KMS-11 (cell line): ENCODE measurements at regions not wholly inside any gene's neighbourhood (a gene's known extent, or its start where the extent isn't known, plus 50 kb on each side); places are given as distances from the start of the nearest gene placed in this dataset.
"Not testable (repeated sequence)": the region's sequence is repeated elsewhere in the genome, so short reads cannot be mapped to it uniquely, and the experiment has no call there.

Experiments
- H2AFZ ChIP-seq: fragments of 200-600 bp; sonication (generic); 2 replicates; pipeline ENCODE4 v1.6.1; 2016; ENCODE audit warnings: antibody characterized with exemption, mixed run types, low read depth
- H3K27ac ChIP-seq: fragments of 200-600 bp; sonication (generic); 2 replicates; pipeline ENCODE4 v1.6.1; 2016; ENCODE audit warnings: mild to moderate bottlenecking, mixed run types
- H3K27me3 ChIP-seq: fragments of 200-600 bp; sonication (generic); 2 replicates; pipeline ENCODE4 v1.6.1; 2017; ENCODE audit warnings: mild to moderate bottlenecking, low read depth, mixed run types, moderate library complexity; ENCODE audit not compliant: insufficient read depth
- H3K36me3 ChIP-seq: fragments of 200-600 bp; sonication (generic); 2 replicates; pipeline ENCODE4 v1.6.1; 2017; ENCODE audit warnings: mild to moderate bottlenecking, mixed run types; ENCODE audit not compliant: insufficient read depth
- H3K4me1 ChIP-seq: fragments of 200-600 bp; sonication (generic); 2 replicates; pipeline ENCODE4 v1.6.1; 2016; ENCODE audit warnings: mild to moderate bottlenecking, low read depth, mixed run types; ENCODE audit not compliant: poor library complexity, severe bottlenecking
- H3K4me2 ChIP-seq: fragments of 200-600 bp; sonication (generic); 2 replicates; pipeline ENCODE4 v1.7.0; 2016; ENCODE audit warnings: mild to moderate bottlenecking, mixed run types
- H3K4me3 ChIP-seq: fragments of 200-600 bp; sonication (generic); IDR thresholded peaks from 2 replicates; pipeline ENCODE4 v1.6.1; 2017; ENCODE audit warnings: low read depth, low read length, mixed read lengths; ENCODE audit not compliant: insufficient read depth
- H3K79me2 ChIP-seq: fragments of 200-600 bp; sonication (generic); 2 replicates; pipeline ENCODE4 v1.6.1; 2016; ENCODE audit warnings: low read depth, mixed run types; ENCODE audit not compliant: insufficient read depth
- H3K9ac ChIP-seq: fragments of 200-600 bp; sonication (generic); 2 replicates; pipeline ENCODE4 v1.6.1; 2016; ENCODE audit warnings: mild to moderate bottlenecking, mixed run types
- H4K20me1 ChIP-seq: fragments of 200-600 bp; sonication (generic); 2 replicates; pipeline ENCODE4 v1.6.1; 2016; ENCODE audit warnings: mild to moderate bottlenecking, mixed run types; ENCODE audit not compliant: insufficient read depth
- TF ChIP-seq, protein P1 (sequence below): fragments of 200-600 bp; sonication (generic); conservative IDR thresholded peaks from 2 replicates; pipeline ENCODE4 v1.6.1; 2017; ENCODE audit warnings: low read depth, mild to moderate bottlenecking, antibody characterized with exemption, low read length, moderate library complexity, mixed read lengths

DNA sequence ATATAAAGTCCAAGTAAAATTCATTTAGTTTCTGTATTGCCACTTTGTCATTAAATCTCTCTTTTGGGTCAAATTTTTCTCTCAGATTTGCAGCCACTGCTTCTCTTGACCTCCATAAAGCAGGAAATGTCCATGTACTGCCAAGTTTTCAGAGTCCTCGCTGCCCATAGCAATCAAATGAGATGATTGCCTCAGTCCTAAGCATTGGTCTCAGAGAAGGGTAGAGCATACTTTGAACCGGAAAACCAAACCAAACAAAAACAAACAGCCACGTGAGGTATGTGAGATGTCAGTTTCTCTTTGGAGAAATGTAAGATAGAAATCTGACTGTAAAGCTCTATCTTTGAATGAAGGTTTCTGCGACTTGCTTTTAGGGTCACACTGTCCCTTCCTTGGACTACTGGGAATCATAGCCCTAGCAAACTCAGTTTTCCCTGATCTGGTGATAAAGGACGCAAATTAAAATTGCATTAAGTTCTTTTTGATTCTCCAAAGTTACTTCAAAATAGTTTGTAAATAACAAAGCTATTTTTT is 505.4 kb upstream of the CITED2 start:
- TF ChIP-seq, protein P1, sequence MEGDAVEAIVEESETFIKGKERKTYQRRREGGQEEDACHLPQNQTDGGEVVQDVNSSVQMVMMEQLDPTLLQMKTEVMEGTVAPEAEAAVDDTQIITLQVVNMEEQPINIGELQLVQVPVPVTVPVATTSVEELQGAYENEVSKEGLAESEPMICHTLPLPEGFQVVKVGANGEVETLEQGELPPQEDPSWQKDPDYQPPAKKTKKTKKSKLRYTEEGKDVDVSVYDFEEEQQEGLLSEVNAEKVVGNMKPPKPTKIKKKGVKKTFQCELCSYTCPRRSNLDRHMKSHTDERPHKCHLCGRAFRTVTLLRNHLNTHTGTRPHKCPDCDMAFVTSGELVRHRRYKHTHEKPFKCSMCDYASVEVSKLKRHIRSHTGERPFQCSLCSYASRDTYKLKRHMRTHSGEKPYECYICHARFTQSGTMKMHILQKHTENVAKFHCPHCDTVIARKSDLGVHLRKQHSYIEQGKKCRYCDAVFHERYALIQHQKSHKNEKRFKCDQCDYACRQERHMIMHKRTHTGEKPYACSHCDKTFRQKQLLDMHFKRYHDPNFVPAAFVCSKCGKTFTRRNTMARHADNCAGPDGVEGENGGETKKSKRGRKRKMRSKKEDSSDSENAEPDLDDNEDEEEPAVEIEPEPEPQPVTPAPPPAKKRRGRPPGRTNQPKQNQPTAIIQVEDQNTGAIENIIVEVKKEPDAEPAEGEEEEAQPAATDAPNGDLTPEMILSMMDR = no peak

DNA sequence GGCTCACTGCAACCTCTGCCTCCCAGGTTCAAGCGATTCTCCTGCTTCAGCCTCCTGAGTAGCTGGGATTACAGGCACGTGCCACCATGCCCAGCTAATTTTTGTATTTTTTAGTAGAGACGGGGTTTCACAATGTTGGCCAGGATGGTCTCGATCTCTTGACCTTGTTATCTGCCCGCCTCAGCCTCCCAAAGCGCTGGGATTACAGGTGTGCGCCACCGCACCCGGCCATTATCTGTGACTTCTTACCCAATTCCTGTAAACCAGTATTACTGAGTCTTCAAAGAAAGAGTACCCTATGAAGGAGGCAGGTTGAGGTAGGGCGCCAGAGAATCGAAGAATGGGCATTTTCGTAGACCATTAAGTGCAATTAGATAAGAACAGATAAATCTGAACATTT is 504.8 kb upstream of the CITED2 start:
- H2AFZ ChIP-seq, H3K4me2 ChIP-seq, H4K20me1 ChIP-seq, H3K4me3 ChIP-seq, H3K27me3 ChIP-seq, H3K36me3 ChIP-seq, H3K27ac ChIP-seq, H3K9ac ChIP-seq, H3K79me2 ChIP-seq: not testable (repeated sequence)
- peaks cover 22% of the 10 kb centered on the region for H3K4me1 ChIP-seq

More for the DNA sequence above, 505.4 kb upstream of the CITED2 start:
- Histone ChIP-seq H2AFZ (no peak overlapping the region), H3K27me3 (no peaks in the 10 kb centered on the region), H4K20me1 (no peaks in the 10 kb centered on the region), H3K79me2 (no peaks in the 10 kb centered on the region), H3K4me1 (peaks cover 22% of the 10 kb centered on the region), H3K4me3 (no peak overlapping the region), H3K4me2 (no peak overlapping the region), H3K36me3 (no peaks in the 10 kb centered on the region), H3K9ac (no peak overlapping the region), H3K27ac (no peak overlapping the region)

DNA sequence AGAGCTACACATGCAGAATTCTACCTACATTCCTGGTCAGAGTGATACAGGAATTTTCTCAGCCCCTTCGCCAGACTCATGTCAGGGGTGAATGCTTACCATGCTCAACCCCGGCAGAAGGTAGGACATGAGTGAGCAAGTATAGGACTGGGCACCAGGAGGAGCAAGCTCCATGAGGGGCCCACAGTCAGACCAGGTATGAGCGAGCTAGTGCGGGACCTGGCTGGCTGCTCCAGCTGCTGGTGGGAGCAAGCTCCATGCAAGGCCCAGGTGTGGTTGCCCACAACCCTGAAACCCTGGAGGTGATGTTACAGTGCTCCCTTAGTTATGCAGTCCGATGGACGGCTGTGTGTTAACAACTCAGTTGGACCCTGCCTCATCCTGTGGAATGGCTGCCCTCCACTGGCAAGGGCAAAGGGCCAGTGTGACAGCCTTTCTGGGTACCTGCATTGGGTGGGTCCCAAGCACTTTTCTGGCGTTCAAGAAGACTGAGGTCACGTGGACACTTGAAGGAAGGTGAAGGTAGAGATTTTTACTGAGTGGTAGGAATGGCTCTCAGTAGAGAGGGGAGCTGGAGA is 503.5 kb upstream of the CITED2 start:
- TF ChIP-seq, protein P1 = no peak
- no peak overlapping the region for H3K4me2 ChIP-seq

DNA sequence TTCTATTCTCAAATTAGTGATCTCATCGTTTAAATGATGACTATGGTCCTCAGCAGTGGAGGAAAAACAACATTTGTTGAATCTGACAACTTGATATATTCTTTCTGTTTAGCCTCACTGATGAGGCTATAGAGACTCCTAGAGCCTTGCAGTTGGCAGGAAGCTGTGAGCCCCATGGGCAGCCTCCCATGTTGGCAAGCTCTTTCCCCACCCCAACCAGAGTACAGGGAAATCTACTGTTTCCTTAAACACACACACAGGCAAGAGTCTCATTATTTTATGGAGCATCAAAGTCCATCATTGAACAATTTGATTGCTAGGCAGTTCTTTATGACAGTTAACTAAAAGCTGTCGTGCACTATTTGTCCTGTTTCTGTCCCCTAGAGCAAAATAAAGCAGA is 498.2 kb upstream of the CITED2 start:
- Histone ChIP-seq H3K4me1 (no peaks in the 10 kb centered on the region), H3K9ac (no peak overlapping the region), H3K27me3 (no peaks in the 10 kb centered on the region), H3K36me3 (no peaks in the 10 kb centered on the region), H2AFZ (no peak overlapping the region), H3K4me2 (no peak overlapping the region), H4K20me1 (no peaks in the 10 kb centered on the region), H3K79me2 (no peaks in the 10 kb centered on the region), H3K4me3 (no peak overlapping the region), H3K27ac (no peak overlapping the region)
- TF ChIP-seq, protein P1 = no peak

More for the DNA sequence above, 503.5 kb upstream of the CITED2 start:
- Histone ChIP-seq H3K4me1 (peaks cover 12% of the 10 kb centered on the region), H2AFZ (no peak overlapping the region), H3K27me3 (no peaks in the 10 kb centered on the region), H3K36me3 (no peaks in the 10 kb centered on the region), H3K4me3 (no peak overlapping the region), H3K9ac (no peak overlapping the region), H4K20me1 (no peaks in the 10 kb centered on the region), H3K79me2 (no peaks in the 10 kb centered on the region), H3K27ac (no peak overlapping the region)

DNA sequence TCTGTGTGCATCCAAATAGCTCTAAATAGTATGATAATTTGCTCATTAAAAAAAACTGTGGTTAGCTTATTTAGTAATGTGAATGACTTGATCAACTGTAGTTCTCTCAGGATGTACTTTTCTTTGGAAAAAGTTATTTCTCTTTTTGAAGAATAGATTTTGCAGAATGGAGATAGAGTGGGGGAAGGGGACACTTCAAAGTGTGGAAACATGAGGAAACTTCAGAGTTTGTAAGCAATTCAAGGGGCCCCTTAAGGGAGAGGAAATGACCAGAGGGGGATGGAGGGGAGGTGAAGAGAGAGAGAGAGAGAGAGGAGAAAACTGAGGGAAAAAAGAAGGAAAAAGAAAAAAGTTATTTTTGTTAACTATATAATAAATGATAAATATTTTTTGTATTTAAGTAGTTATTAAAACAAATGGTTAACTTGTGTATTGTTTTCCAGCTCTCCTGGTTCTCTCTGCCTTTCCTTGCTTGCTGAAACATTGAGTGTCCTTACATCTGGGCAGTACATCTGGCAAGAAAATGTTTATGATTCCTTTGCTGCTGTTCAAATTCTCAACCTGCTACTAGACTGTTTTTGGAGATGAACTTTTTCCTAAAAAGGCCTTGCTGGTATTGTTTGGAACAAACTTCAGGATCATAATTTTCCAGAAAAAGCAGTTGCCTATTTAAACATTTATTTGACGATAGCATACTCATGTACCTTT is 497.5 kb upstream of the CITED2 start:
- H2AFZ ChIP-seq = no peak overlapping the region
- H3K27me3 ChIP-seq = no peaks in the 10 kb centered on the region
- H3K36me3 ChIP-seq = no peaks in the 10 kb centered on the region
- no peaks in the 10 kb centered on the region for H3K4me1 ChIP-seq
- no peaks in the 10 kb centered on the region for H4K20me1 ChIP-seq
- H3K27ac ChIP-seq = no peak overlapping the region
- TF ChIP-seq, protein P1 = no peak
- H3K9ac ChIP-seq = no peak overlapping the region
- H3K79me2 ChIP-seq = no peaks in the 10 kb centered on the region
- H3K4me3 ChIP-seq = no peak overlapping the region
- H3K4me2 ChIP-seq = no peak overlapping the region
